Uterus (tissue), 2 donors: ENCODE measurements at regions not wholly inside any gene's neighbourhood (a gene's known extent, or its start where the extent isn't known, plus 50 kb on each side); places are given as distances from the start of the nearest gene placed in this dataset.

Source experiments
- CTCF ChIP-seq, 4 experiments: fragments of 200-600 bp in 2 of 4; fragments of 450-650 bp in 2 of 4; sonication (generic) in 2 of 4; IDR thresholded peaks; one replicate each; pipeline ENCODE4 v1.5.1; 2016 to 2019; ENCODE audit warnings: antibody characterized with exemption in 4 of 4, mild to moderate bottlenecking in 2 of 4, moderate library complexity in 1 of 4
- POLR2A ChIP-seq, 2 donors: fragments of 450-650 bp; IDR thresholded peaks; one replicate each; pipeline ENCODE4 v1.6.1; 2016; ENCODE audit warnings: antibody characterized with exemption in 2 of 2, mild to moderate bottlenecking in 1 of 2, moderate library complexity in 1 of 2

GRCh38 chr4:31678356-31678755 is 958.2 kb downstream of the PCDH7 start:
- TF ChIP-seq CTCF (IDR thresholded peaks at IDR 0.05) (no peak), POLR2A (IDR thresholded peaks at IDR 0.05) (no peak)
